Anterior cingulate cortex (tissue), 58 donors: ENCODE measurements at regions not wholly inside any gene's neighbourhood (a gene's known extent, or its start where the extent isn't known, plus 50 kb on each side); places are given as distances from the start of the nearest gene placed in this dataset.

Experiments
- DNase-seq, 58 donors: peaks; one replicate each; lab custom pipeline; 2025; lab: John Stamatoyannopoulos, UW

DNA sequence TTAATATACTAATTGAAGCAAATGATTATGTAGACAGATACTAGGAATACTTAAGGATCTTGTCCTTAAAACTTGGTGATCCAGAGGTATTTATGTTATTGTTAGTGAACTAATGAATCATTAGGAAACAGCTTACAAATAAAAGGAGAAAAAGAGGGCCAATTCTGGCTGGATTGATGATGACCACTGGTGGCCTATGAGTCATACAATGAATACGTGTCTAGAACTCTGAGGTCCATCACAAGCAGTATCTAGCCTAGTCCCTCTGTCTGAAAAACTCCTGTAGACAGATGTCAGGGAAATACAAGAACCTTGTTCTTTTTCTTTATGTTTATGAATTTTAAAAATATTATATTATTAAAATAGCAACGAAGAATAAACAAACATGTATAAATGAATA, 51.7 kb upstream of the RTL1 start:
- no peak for DNase-seq

GRCh38 chr14:100962494-100962893, 59.0 kb upstream of the RTL1 start:
- DNase-seq = no peak

GRCh38 chr14:100965296-100965695, 61.8 kb upstream of the RTL1 start:
- DNase-seq = no peak

- DNase-seq = no peak
These were observed 63.7 kb upstream of the RTL1 start for GRCh38 chr14:100967178-100967577.

DNA sequence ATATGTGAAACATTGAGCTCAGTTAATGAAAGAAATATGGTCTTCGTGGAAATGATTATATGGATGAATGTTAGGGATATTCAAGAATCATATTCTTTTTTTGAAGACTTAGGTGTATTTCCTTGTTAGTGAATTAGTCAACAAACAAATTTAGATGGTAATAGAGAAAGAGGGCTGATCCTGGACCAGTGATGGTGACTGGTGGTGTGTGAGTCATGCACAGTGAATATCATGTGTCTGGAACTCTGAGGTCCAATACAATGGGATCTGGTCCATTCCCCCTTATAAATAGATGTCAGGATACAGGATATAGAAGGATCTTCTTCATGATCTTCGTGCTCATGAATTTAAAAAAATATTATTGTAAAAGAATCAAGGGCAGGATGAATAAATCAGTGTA, 64.4 kb upstream of the RTL1 start:
- no peak for DNase-seq

- no peak for DNase-seq
These were observed 68.8 kb upstream of the RTL1 start for GRCh38 chr14:100972118-100972897.

GRCh38 chr14:100975671-100976070, 72.1 kb upstream of the RTL1 start:
- DNase-seq = no peak

GRCh38 chr14:100979079-100979478, 75.6 kb upstream of the RTL1 start:
- DNase-seq = no peak

DNA sequence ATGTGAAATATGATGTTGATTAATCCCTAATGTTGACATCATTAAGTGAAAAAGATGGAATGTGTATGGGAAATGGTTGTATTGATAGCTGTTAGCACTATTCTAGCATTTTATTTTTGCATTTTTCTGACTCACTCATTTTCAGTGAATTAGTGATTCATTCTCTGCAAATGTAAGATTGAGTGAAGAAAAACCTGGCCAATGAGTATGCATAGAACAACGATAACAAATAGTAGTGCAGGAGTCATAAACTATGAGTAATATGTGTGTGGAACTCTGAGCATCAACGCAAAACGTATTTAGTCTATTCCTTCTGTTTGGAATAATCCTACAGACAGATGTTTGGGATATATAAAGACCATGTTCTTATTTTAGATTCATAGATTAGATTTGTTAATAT, 76.3 kb upstream of the RTL1 start:
- DNase-seq = no peak

GRCh38 chr14:100980823-100981222, 77.3 kb upstream of the RTL1 start:
- DNase-seq = no peak

GRCh38 chr14:100981809-100982208, 78.3 kb upstream of the RTL1 start:
- DNase-seq = no peak

DNA sequence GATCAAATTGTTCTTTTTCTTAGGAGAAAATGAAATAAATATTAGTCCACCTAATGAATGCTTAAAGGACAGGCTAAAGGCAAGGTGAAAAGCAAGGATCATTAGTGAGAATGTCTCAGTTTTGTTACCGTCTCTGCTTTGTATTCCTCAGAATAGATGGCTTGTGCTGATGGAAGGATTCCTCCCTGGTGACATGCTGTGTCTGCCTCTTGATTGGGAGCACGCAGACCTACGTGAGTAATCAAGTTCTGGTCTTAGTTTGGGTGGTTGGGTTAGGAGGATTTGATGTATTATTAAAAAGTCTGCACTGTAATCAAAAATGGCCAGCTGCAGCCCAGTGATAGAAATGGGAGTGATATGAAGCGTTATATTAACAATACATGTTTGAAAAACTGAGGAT, 78.8 kb upstream of the RTL1 start:
- DNase-seq = no peak

GRCh38 chr14:100982762-100983161, 79.2 kb upstream of the RTL1 start:
- no peak for DNase-seq

- DNase-seq = no peak
These were observed 80.2 kb upstream of the RTL1 start for GRCh38 chr14:100983710-100984109.

DNA sequence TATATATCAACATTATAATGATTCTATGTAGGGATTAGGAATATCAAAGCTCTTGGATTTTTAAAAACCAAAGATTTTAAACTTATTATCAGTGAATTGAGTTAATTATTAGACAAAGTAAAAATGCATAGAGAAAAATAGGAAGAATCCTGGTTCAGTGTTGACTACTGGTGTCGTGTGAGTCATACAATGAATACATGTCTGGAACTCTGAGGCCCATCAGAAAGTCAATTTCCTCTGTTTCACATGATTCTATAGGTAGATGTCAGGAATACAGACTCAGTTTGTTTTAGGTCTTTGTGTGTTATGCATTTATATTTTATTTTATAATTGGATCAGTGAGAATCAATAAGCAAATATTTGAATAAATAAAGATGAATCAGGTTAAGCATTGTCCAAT, 84.5 kb upstream of the RTL1 start:
- no peak for DNase-seq

DNA sequence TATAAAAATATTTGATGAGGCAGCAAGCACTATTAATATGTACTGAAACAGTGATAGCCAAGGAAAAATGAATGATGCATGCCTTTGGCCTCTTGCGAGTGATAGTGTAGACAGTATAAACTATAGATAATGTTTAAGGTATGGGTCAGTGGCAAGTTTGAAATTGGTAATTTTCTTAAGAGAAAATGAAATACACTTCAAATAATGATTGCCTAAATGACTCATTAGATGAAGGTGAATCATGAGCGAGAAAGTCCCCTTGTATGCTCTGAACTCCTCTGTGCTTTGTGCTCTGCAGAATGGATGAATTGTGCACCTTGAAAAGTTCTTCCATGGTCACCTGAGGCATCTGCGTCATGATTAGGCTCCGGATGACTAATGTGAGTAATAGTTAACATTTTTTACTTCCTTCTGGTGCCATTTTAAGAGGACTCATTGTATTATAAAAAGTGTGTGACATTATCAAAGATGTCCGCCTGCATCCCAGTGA, 84.9 kb upstream of the RTL1 start:
- DNase-seq = no peak

GRCh38 chr14:100988956-100989355, 85.4 kb upstream of the RTL1 start:
- DNase-seq = no peak

- no peak for DNase-seq
These were observed 86.4 kb upstream of the RTL1 start for GRCh38 chr14:100989924-100990323.

DNA sequence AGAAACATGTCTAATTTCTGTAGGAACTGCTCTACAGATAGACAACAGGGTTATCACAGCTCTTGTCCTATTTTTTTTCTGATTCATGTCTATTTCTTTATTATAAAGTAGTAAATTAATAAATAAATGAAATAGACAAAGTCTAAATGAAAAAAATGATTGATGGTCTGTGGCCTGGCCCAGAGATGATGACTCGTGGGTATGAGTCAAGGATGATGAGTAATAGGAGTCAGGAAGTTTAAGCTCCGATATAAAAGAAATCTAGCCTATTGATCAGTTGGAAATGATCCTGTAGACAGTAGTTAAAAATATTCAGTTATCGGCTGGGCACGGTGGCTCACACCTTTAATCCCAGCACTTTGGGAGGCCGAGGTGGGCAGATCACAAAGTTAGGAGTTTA, 90.6 kb upstream of the RTL1 start:
- DNase-seq = no peak

GRCh38 chr14:100994756-100995330, 91.3 kb upstream of the RTL1 start:
- DNase-seq = no peak

DNA sequence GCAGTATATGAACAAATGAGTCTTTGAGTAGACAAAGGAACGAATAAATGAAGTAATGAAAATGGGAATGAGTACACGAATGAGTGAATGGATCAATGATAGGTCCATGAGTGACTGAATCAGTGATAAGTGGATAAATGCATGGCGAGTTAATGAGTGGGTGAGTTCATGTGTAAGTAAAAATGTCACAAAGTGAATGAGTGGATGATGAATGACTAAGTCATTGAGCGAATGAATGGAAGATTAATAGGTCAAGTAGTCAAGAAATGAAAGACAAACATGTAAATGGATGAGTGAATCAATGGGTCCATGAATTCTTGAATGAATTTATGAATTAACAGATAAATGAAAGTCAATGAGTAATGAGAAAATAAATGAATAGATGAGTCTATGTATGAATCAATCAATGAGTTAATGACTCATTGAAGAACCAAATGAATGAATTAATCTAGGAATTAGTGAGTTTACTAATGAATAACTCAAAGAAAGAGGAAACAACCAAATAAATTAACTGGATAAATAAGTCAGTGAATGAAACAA, 97.3 kb upstream of the RTL1 start:
- DNase-seq = no peak
